Keratinocyte (primary cell): ENCODE measurements at regions not wholly inside any gene's neighbourhood (a gene's known extent, or its start where the extent isn't known, plus 50 kb on each side); places are given as distances from the start of the nearest gene placed in this dataset.

Experiments
- EZH2 ChIP-seq: IDR thresholded peaks from one replicate; pipeline ENCODE4 v1.6.1; 2012; ENCODE audit warnings: inconsistent platforms, mild to moderate bottlenecking, low read length, moderate library complexity
- TF ChIP-seq, protein P1 (sequence below), 3 experiments: IDR thresholded peaks in 1 of 3; conservative IDR thresholded peaks in 1 of 3; optimal IDR thresholded peaks in 1 of 3; 2 replicates in 2 of 3; 3 replicates in 1 of 3; pipeline versions ENCODE3 to v1.5.1; 2011; ENCODE audit warnings: low read length in 3 of 3, mild to moderate bottlenecking in 3 of 3, moderate library complexity in 2 of 3, control low read depth in 1 of 3, inconsistent platforms in 1 of 3; ENCODE audit not compliant: insufficient read depth in 2 of 3; ENCODE audit errors: extremely low read depth in 1 of 3

GRCh38 chr2:123916531-123916930 lies 108.6 kb upstream of the CNTNAP5 start:
- TF ChIP-seq EZH2 = no peak
- TF ChIP-seq, protein P1, sequence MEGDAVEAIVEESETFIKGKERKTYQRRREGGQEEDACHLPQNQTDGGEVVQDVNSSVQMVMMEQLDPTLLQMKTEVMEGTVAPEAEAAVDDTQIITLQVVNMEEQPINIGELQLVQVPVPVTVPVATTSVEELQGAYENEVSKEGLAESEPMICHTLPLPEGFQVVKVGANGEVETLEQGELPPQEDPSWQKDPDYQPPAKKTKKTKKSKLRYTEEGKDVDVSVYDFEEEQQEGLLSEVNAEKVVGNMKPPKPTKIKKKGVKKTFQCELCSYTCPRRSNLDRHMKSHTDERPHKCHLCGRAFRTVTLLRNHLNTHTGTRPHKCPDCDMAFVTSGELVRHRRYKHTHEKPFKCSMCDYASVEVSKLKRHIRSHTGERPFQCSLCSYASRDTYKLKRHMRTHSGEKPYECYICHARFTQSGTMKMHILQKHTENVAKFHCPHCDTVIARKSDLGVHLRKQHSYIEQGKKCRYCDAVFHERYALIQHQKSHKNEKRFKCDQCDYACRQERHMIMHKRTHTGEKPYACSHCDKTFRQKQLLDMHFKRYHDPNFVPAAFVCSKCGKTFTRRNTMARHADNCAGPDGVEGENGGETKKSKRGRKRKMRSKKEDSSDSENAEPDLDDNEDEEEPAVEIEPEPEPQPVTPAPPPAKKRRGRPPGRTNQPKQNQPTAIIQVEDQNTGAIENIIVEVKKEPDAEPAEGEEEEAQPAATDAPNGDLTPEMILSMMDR (optimal IDR thresholded peaks at IDR 0.05 in 1 of 3, IDR thresholded peaks at IDR 0.05 in 1 of 3, conservative IDR thresholded peaks at IDR 0.05 in 1 of 3; ENCODE audit: extremely low read depth in 1 of 3, insufficient read depth in 2 of 3, low read length in 3 of 3) = no peak
